ENCODE measurements at regions not wholly inside any gene's neighbourhood (a gene's known extent, or its start where the extent isn't known, plus 50 kb on each side); places are given as distances from the start of the nearest gene placed in this dataset.

DNA sequence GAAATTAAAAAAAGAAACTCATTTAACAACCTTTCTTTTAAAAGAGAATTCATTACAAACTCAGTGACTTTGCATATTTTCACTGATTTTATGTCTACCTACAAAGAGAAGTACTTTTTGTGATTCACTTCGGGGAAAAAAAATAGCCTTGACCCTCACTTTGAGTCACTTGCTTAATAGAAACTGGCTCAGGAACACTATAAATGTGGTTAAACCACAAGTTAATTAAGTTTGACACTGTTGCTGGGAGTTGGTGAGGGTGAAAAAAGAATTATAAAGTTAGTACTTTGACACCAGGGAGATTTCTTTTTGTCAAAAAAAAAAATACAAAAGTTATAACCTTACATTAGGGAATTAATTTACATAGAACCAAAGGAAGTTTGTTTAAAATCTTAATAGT, 810.9 kb downstream of the NR2F2 start:
- in situ Hi-C loops (cut with MboI; ENCODE audit: low sequenced_read_pairs): no loop called here

GRCh38 chr15:97141871-97142270, 811.4 kb downstream of the NR2F2 start:
- in situ Hi-C loops (cut with MboI; ENCODE audit: low sequenced_read_pairs): no loop called here

GRCh38 chr15:97143592-97144376, 813.3 kb downstream of the NR2F2 start:
- in situ Hi-C loops (cut with MboI; ENCODE audit: low sequenced_read_pairs): no loop called here

DNA sequence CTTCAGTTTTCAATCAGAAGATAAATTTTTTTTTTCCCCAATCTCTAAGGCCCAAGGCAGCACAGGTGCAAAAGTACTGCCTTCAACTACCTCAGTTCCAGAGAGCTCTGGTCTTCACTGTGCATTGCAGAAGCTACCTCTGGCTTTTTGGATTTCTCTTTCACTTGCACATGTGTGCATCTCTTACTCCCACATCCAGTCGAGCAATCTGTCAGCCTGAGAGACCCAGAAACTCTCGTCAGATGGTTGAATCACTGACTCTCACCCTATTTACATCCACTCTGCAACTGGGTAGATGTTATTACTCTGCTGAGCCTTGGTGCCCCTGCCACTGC, 813.8 kb downstream of the NR2F2 start:
- in situ Hi-C loops (cut with MboI; ENCODE audit: low sequenced_read_pairs): no loop called here

DNA sequence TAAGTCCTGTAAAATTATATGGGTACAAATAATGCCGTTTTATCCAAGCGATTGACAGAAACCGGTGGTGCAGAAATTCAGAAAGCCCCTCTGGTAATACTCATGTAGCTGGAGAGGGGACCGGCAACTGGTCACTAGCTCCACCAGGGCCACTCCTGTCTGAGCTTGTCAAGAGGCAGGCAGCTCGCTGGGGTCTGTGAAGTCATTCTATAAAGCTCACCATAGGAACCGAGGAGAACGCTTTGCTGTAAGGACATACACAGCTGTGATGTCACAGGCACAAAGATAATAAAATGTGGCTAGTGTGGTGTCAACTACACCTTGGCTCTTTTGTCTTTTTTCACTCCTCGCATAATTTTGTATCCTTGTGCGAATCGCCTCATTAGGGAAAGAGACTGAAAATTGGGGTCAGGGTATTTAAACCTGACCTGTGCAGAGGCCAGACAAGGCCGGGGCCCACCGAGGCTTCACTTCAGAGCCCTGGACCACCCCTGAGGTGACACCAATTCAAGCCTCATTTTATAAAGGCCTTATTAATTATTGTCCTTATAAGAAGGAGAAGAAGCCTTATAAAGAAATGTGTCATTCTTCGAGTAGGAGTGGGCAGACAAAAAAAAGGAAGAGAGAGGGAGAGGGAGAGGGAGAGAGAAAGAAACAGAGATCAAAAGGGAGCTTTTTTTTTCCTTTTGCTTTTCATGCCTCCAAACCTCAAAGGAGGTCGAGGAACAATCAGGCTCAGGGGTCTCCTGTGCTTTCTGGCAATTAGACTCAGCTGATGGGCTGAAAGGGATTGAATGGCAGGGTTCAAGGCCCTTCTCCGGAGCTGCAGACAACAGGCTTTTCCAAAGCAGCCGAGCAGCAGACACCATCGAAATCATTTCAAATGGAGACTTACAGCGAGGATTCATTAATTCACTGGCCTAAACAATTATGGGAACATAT, 813.3 kb upstream of the ARRDC4 start:
- in situ Hi-C loops (cut with MboI; ENCODE audit: low sequenced_read_pairs): no loop called here

DNA sequence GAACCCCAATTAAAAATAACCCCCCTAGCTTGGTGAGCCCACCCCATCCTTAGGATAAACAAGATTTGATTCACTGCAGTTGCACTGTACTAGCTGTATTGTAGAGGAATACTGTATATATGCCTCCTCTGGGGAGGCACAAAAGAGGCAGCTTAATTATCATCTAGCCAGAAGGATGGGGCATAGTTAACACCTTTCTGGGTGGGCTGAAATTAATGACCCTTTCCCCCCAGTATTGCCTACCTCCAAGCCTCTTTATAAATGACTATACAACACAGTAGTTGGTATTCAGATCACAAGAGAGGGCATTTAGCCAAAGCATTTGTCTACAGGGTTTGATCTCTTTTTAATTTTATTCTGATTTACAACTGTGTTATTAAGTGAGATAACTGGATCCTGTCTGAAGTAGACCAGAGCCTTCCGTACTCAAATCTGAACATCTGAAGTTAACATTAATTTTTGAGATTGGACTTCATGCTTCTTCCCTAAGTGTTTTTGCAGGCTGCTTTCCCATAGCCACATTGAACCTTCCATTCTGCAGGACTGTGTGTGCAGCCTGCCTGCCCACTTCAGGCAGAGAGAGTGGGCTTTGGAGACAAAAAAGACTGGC, 807.0 kb upstream of the ARRDC4 start:
- in situ Hi-C loops (cut with MboI; ENCODE audit: low sequenced_read_pairs): no loop called here

GRCh38 chr15:97156739-97157265, 803.7 kb upstream of the ARRDC4 start:
- in situ Hi-C loops (cut with MboI; ENCODE audit: low sequenced_read_pairs): no loop called here

DNA sequence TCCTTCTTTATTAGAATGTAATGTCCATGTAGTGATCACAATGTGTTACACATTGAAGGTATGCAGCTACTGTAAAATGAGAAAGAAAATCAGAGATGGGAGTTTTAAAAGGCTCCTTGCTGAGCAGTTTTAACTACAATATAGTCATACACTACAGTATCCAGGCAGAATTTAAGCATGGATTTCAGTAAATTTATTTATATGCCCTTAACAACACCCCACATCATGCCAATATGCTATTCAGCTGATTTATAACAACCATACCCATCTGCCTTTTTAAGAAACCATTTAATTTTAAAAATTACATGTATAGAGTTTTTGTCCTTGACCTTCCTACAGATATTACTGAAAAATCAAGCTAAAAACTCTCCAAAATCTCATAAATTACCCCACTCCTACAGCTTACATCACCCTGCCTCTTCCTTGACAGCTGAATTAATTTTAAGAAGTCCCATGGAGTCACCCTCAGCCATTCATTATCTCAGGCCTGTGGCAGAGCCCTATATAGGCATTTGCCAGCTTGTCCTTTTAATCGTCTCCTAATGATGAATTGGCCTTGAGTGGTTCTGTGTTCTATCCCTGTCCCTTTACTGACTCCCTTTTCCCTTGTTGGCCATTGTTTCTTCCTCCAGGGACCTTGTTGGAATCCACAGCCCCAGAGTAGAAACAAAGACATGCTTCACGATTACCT, 797.6 kb upstream of the ARRDC4 start:
- in situ Hi-C loops (cut with MboI; ENCODE audit: low sequenced_read_pairs): no loop called here

DNA sequence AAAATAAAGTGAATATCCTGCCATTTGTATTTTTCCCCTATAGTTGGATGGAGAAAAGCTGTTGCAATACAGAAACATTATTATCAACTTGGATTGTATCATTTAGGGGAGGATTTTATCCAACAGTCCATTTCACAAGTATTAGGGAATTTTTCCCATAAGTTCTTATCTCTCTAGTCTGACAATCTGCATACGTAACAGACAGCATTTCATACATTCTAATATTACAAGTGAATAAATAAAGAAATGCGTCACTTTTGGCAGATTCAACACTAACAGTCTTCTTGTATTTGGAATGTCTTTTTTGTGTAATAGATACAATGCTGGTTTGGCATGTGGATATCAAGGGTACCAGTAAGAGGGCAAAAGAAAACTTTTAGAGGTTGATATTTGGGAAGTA, 795.3 kb upstream of the ARRDC4 start:
- in situ Hi-C loops (cut with MboI; ENCODE audit: low sequenced_read_pairs): no loop called here

GRCh38 chr15:97168704-97169475, 791.6 kb upstream of the ARRDC4 start:
- in situ Hi-C loops (cut with MboI; ENCODE audit: low sequenced_read_pairs): no loop called here

DNA sequence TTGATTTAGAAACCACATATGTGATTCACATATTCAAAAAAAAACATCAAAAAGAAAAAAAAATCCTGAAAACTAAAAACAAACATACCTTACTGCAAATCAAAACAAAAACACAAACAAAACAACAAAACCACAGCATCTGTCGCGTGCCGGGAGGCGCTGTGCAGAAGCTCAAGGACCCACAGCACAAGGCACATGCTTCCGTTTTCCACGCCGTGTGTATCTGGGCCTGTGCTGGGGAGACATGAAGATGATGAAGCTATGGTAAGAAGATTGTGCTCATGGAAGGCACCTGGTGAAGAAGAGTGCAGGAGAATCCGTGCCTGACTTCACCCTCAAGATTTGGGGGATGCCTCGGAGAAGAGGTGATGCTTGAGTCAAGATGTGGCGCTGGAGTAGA, 788.9 kb upstream of the ARRDC4 start:
- in situ Hi-C loops (cut with MboI; ENCODE audit: low sequenced_read_pairs): no loop called here

DNA sequence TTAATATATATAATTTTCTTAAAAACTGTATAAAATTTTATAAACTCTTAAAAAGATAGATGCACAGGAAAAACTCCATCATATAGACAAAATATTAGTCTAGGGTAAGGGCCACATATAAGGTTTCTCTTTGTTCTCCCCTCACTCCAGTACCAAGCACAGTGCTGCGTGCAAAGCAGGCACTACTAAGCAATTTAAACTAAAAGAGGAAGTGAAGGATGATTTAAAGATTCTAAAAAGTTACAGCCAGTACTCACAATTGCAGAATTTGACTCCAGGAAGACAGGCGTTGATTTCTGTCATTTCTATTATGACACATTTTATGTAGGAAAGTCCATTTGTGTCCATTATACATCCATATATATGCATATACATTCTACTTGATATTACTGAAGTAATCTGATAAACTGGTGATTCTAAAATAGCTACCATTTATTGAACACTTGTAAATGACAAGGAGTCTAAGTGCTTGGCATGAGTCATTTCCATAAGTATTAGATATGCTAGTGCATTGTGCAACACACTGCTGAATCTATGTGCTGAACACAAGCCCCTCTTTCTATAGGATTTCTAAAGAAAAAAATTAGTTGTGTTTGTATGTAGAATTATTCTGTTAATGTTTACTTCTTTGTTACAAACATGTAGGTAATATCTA, 785.5 kb upstream of the ARRDC4 start:
- in situ Hi-C loops (cut with MboI; ENCODE audit: low sequenced_read_pairs): no loop called here

GRCh38 chr15:97177151-97177577, 783.3 kb upstream of the ARRDC4 start:
- in situ Hi-C loops (cut with MboI; ENCODE audit: low sequenced_read_pairs): no loop called here

DNA sequence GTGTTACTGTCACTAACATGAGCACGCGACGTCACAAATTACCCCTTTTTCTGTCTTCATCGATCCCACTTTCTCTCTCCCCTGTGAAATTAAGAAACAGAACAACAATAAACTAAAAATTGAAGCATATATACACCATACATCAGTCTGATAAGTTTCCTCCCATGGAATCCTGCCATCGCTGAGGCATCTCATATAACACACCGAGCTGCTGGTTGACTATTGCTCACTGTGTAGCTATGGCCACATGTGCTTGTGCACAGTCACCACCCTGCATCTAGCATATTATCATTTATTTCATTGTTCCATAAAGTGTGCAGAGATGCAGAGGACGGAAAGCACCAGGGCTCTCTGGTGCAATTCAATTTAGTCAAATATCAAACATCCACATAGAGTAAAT, 777.9 kb upstream of the ARRDC4 start:
- in situ Hi-C loops (cut with MboI; ENCODE audit: low sequenced_read_pairs): no loop called here

- in situ Hi-C loops (cut with MboI; ENCODE audit: low sequenced_read_pairs): no loop called here
Measured at GRCh38 chr15:97189162-97189780, 771.2 kb upstream of the ARRDC4 start.

DNA sequence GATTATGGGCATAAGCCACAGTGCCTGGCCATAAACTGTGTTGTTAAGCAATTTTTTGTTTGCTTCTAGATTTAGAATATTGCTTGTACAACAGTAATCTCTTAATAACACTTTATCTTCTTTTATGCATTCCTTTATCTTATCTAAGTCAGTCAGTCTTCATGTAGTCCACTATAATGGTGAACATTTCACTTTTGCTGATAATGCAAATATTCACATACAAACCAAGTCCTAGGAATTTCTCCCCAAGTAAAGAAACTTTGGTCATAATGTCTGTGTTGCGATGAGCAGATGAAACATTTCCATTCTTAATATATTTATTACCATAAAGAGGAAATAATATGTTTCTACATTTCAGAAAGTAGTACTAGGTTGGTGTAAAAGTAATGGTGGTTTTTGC, 765.8 kb upstream of the ARRDC4 start:
- in situ Hi-C loops (cut with MboI; ENCODE audit: low sequenced_read_pairs): no loop called here

GRCh38 chr15:97196048-97197014, 764.2 kb upstream of the ARRDC4 start:
- in situ Hi-C loops (cut with MboI; ENCODE audit: low sequenced_read_pairs): no loop called here

All from HL-60/S4 treated with phorbol 12-myristate 13-acetate at 8.2 ng/mL for 4 days and 3 days (cell line).